SIG-M5 treated with dmso at 0.1 percent for 504 hours (cell line): ENCODE measurements at regions not wholly inside any gene's neighbourhood (a gene's known extent, or its start where the extent isn't known, plus 50 kb on each side); places are given as distances from the start of the nearest gene placed in this dataset.
A peak's percentile ranks its signal among the peaks of the same experiment; 100 is the strongest.
"Not testable (repeated sequence)": the region's sequence is repeated elsewhere in the genome, so short reads cannot be mapped to it uniquely, and the experiment has no call there.

ENCODE experiments used
- DNase-seq: peaks from one replicate; lab custom pipeline; 2025; ENCODE audit not compliant: unreplicated experiment; lab: John Stamatoyannopoulos, UW

DNA sequence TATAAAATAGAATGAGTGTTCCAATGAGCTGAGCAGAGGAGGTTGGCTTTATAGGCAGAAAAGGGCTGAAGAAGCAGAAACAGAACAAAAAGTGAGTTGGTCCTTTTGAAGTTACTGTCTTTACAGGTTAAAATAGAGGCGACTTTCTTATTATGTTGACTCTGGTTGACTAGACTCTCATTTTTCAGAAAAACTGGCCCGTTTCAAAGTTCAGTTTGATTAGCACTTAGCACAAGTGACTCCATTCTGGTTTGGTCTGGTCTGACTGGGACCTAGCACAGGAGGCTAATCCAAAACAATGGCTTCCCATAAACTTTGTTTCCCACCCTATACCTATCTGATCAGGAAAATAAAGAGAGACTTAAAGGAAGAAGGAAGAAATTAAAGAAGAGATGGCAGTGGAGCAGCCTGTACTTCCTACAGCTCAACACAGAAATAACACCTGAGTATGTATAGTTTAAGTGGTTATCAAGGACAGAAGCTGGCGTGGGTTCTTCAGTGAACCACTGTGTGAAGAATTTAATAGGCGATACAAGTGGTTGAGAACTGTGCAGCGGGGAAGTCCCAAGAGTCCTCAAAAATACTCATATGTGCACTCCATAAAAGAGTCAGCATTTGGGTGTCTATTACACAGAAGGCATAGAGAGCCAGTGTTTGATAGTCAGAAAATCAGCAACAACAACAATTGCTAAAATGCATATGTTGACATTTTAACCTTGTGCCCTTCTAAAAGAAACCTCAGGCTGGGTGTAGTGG, 554.8 kb upstream of the HTR2C start:
- no peak for DNase-seq

DNA sequence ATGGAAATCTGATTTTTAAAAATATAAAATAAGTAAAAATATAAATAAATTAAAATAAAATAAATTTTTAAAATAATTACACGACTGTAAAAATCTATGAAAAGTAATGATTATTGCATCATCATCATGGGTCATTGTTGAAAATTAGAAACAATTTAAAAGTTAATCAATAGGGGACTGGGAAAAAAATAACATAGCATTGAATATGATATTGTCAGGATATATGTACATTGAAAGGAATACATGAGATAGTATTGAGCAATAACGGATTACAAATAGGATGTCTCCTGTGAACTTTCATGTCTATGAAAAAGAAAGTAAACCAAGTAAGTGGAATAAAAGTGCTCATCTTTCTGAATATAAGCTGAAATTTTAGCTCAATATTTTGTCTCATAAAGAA, 566.8 kb upstream of the HTR2C start:
- no peak for DNase-seq

DNA sequence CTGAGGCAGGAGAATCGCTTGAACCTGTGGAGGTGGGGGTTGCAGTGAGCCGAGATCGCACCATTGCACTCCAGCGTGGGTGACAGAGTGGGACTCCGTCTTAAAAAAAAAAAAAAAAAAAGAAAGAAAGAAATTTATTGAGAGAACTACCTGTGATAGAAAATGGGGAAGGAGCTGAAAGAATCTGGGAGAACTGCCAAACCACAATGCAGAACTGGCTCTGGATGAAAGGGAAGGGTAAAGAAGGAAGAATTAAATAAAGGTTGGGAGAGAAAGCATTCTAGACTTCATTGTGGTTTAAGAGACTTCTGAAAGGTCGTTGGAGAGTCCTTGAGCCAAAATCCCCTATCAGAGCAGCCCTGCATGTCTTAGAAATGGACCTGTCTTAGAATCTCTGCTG, 567.9 kb upstream of the HTR2C start:
- DNase-seq, result no peak

DNA sequence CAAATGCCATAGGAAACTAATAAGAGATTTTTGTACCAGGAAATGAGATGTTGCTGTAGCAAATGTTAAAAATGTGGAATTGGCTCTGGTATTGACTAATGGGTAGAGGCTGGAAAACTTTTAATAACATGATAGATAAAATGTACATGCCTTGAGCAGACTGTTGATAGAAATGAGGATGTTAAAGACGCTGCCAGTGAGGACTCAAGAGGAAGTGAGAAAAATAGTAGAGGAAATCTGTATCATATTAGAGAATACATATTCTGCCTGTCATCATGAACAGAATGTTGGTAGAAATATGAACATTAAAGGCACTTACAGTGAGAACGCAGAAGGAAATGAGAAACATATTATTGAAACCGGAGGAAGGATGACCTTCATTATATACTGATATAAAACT, 577.2 kb upstream of the HTR2C start:
- DNase-seq, result no peak

DNA sequence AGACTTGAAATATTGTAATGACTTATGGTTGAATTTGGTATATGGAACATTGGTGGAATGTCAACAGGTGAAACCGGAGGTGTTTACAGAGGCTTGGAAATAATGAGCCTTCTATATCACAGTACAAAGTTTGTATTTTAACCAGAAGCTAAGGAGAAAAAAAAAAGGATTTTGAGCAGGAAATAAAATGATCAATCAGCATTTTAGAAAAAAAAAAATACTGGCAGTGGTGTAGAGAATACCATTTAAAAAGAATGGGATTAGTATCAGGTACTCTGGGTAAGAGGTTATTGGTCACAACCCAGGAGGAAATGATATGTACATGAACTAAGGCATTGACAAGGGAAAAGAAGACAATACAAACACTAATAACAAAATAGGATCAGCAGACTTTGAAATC, 587.1 kb upstream of the HTR2C start:
- DNase-seq, result no peak

DNA sequence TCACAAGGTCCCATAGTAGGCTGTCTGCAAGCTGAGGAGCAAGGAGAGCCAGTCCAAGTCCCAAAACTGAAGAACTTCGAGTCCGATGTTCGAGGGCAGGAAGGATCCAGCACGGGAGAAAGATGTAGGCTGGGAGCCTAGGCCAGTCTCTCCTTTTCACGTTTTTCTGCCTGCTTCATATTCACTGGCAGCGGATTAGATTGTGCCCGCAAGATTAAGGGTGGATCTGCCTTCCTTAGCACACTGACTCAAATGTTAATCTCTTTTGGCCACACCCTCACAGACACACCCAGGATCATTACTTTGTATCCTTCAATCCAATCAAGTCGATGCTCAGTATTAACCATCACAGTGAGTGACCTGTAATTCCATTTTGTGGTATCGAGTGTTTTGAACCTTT, 592.2 kb upstream of the HTR2C start:
- not testable (repeated sequence) for DNase-seq

DNA sequence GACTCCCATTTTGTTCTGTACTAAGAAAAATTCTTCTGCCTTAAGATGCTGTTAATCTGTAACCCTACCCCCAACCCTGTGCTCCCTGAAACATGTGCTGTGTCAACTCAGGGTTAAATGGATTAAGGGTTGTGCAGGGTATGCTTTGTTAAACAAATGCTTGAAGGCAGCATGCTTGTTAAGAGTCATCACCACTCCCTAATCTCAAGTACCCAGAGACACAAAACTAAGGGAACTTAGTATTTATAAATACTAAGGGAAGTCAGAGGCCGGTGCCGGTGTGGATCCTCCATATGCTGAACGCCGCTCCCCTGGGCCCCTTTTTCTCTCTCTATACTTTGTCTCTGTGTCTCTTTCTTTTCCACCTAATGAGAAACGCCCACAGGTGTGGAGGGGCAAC, 593.2 kb upstream of the HTR2C start:
- not testable (repeated sequence) for DNase-seq

DNA sequence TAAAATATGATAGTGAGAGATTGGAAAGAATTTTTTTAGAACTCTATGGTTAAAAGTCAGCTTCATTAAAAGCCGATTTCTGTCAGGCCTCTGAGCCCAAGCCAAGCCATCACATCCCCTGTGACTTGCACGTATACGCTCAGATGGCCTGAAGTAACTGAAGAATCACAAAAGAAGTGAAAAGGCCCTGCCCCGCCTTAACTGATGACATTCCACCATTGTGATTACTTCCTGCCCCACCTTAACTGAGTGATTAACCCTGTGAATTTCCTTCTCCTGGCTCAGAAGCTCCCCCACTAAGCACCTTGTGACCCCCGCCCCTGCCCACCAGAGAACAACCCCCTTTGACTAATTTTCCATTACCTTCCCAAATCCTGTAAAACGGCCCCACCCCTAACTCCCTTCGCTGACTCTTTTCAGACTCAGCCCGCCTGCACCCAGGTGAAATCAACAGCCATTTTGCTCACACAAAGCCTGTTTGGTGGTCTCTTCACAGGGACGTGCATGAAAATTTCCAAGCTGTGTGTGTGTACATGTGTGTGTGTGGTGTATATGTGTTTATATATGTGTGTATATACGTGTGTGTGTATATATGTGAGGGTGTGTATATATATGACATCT, 595.5 kb upstream of the HTR2C start:
- DNase-seq, result not testable (repeated sequence)

DNA sequence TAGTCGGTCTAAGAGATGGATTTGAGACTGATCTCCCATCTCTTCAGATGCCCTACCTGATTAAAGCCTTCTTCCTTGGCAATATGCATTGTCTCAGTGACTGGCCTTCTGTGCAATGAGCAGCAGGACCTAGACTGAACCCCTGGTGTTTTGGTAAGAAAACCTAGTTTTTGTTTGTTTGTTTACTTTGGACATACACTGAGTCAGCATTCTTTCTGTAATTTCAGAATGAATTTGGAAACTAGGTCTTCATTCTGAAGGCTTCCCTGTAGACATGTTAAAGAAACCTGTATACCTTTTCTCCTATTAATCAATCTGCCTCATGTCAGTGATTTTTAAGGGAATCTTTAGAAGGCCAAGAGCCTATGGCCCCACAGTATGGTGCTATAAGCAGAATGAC, 597.5 kb upstream of the HTR2C start:
- DNase-seq, result no peak

DNA sequence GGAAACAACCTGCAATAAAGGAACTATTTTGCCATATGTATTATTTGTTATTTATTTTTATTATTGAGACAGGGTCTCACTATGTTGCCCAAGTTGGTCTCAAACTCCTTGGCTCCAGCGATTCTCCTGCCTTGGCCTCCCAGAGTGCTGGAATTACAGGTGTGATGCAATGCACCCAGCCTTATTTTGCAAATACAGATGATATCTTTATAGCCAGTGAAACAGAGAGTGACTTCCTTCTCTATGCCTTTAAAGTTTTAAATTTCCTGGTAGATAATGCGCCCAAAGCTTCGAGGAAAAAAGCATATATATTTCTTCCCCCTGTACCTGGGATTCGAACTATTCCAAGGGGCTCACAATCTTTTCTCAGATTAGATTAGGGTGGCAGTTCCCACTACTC, 601.1 kb upstream of the HTR2C start:
- no peak for DNase-seq

DNA sequence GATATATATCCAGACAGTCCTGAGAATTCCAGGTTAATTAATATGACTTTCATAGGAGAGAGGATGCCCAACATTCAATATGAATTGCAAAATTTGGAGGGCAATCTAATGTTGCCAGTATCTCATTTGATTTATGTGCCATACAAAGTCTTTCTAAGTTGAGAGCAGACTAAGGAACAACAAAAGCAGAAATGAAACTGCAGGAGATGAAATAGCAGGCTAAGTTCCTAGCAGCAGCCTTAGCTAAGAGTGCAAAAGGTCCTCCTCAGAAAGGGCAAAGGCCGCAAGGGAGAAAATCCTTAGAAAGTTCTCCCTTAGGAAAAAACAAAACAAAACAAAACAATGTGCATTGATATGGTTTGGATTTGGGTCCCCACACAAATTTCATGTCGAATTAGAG, 602.9 kb upstream of the HTR2C start:
- peak; percentile 37 for DNase-seq

DNA sequence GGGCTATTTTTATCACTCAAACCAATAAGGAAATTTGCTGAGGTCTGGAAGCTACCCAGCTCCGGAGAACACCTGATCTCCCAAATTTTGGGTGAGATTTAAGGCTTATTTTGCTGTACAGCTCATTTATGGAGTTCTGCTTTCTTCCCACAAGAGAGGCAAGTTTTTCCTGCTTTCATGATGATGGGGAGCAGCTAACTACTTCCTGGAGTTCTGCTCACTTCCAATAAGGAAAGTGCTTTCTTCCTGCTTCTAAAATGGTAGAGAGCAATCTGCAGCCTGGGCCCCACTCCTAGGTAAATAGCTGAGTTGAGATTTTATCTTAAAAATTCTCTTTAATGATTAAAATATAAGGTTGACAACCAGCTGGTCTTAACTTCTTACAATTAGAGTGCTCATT, 606.0 kb upstream of the HTR2C start:
- no peak for DNase-seq

DNA sequence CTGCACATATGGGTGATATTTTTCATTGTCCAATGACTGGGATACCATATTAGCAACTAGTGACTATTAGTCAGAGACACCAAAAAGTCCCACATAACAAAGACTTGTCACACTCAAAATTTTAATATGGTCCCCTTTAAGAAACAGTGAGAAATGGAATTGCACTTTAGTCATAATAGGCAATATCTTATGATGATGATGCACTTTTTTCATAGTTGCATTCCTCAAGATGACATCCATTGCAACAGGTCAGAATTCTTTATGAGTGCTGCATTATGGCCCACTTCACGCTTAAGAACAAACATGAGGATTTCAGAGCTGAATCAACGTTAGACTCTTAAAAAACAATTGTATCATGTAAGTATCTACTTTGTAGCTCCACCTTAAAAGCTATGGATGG, 608.4 kb upstream of the HTR2C start:
- no peak for DNase-seq

DNA sequence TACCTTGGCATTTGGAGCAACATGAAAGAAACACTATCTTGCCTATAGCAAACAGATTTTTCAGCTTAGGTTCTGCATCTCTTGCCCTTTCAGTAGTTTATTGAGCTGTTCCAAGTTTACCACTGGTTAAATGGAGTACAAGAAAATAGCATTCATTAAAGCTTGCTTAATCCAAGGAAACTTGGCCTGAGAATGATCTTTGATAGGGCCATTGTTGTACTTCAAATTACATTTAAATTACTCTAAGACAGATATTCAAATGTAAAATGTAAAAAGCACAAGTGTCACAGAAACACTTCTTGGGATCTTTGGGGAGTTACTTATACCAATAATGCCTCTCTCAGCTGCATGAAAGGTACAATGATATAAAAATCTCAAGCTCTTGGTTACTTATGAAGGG, 609.0 kb upstream of the HTR2C start:
- DNase-seq, result no peak

DNA sequence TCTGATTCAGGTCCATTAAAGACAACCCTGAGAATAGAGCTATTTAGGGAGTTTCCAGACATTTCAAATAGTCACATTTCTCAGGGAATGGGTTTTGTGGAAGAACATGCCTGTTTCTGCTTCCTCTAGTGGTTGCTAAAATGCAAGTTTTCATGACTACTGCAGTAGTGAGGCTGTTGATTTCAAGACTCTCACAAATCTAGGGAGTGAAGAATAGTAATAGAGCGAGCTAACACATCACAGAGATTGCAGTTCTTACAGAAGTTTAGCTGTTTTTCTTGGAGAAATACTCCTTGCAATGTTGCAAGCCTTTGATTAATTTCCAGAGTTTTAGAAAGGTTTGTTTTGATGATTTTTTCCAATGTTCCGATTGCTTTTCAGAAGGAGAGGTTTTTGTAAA, 610.2 kb upstream of the HTR2C start:
- no peak for DNase-seq

DNA sequence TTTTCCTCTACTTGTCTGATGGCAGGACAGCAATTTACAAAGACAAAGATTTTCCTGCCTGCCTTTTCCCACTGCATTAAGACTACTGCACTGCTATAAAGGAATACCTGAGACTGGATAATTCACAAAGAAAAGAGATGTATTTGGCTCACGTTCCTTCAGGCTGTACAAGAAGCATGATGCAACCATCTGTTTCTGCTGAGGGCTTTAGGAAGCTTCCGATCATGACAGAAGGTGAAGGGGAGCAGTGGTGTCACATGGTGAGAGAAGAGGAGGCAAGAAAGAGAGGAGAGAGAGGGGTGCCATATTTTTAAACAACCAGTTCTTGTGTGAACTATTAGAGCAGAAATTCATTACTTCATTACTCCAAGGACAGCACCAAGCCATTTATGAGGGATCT, 617.1 kb upstream of the HTR2C start:
- DNase-seq, result no peak

DNA sequence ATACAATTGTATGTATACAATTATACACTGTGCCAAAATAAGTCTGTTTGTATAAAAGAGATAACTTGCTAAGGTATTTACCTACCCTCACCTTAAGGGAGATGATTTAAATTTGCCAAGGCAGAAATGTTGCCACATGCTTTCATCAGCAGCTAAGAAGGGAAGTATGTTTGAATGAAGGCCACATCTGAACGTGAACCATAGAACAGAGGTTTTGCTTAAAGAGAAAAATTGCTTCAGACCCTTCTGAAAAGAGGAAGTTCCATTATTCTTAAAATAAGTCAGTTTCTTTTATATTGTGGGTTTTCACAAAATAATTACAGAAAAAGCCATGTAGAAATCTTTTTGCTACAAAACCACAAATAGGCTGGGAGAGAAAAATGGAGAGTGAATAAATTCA, 621.5 kb upstream of the HTR2C start:
- peak; percentile 90 for DNase-seq

DNA sequence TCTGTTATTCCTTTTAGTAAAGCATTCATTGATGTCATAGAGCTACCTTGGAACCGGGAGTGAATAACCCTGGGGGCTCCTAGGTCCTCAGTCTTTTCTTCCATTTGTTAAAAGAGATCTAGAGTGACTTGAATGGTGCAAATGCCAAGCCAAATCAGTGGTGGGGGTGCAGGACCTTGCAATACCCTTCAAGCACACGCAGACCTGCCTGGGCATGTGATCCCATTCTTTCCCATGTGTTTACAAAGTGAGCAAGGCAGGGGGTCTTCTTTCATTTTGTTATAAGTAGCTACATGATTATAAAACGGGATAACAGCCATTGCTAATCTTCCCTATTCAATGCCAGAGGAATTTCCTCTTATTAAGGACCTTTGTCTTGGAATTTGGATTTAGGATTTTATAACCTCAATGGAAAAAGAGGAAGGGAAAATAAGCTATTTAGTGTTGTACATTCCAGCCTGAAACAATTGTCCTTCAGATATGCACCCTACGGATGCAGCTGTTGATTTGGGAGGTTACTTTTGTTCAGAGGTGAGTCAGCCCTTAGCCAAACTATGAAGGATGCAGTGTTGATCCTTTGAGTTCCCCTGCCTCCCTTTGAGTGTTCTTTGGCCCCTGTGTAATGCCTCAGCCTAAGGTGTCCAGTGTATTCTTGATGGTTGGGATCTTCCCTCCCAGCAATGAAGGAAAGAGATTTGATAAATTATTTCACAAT, 623.8 kb upstream of the HTR2C start:
- no peak for DNase-seq

DNA sequence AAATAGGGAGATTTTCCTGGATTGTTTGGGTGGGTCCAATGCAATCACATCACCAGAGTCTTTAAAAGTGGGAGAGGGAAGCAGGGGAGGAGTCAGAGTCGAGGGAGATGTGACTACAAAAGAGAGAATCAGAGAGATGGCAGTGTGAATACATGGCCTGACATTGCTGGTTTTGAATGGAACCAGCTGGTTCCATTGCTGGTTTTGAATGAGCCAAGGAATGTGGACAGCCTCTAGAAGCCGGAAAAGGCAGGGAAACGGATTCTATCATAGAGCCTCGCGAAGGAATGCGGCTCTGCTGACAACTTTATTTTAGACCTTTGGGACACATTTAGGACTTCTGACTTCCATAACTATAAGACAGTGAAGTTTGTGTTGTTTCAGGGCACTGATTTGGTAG, 627.0 kb upstream of the HTR2C start:
- no peak for DNase-seq

DNA sequence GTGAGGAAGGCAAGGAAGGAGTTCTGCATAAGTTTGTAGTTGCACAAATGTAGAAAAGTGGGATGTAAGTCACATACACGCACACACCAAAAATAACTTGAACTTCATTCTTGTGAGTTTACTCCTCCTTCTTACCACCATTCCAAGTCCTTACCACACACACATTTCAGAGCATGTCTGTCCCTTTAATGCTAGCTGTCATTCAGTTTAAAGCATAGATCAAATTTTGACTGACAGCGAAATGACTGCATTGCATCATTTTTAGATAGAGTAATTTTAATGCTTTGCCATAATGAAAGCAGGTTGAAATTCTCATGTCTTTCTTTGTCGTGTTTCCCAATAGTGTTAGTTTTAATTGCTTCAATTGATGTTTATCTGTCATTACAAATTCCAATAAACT, 629.6 kb upstream of the HTR2C start:
- DNase-seq, result peak; percentile 71

DNA sequence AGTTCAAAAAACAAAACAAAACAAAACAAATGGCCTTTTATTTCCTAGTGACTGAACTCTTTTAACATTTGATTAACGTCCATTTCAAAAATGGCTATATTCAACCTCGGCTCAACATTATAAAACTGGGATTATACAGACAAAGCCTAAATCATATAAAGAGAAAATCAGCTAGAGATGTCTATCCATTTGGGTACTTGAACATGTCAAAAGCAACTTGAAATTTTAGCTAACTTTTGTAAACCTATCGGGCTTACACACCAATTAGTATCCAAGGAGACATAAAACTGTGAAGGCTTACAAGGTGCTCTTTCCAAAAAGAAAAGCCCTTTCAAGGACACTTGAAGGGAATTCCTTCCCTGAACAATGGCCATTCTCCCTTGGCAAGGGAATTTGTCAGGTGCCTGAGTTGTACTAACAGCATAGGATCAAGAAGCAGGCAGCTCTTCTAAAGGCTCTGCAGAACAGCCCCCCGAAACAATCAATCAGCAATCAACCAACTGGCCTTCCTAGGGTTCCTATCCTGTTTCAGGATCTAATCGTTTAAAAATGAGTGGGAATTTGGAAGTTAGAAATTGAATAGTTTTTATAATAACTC, 633.7 kb upstream of the HTR2C start:
- no peak for DNase-seq

DNA sequence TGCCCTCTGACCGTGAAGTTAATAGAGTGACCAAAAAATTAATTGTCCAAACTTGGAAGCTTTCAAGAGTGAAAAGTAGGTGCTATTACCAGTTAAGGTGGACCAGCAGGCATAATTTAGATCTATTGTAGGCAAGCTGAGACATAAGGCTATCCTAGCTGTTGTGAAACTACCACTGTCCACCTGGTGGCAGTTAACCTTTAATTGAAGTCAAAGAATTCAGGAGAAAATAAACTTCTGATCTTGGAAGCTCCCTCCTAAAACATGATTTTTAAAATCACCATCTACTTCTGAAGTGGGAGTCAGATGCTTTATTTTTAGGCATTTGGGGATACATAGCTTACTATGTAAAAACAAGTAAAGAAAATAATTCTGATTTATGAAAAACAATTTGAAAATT, 636.3 kb upstream of the HTR2C start:
- no peak for DNase-seq
